ENCODE measurements at regions not wholly inside any gene's neighbourhood (a gene's known extent, or its start where the extent isn't known, plus 50 kb on each side); places are given as distances from the start of the nearest gene placed in this dataset.

- Histone ChIP-seq H3K36me3 (ENCODE audit: control insufficient read depth, insufficient read depth, low read length) (no peaks in the 10 kb centered on the region), H3K27ac (ENCODE audit: low read length) (no peak overlapping the region), H3K4me3 (ENCODE audit: low read length) (no peak overlapping the region), H3K4me1 (ENCODE audit: control insufficient read depth, insufficient read depth, low read length) (no peaks in the 10 kb centered on the region), H3K9me3 (replicated peaks; ENCODE audit: control insufficient read depth, low read depth, low read length) (peaks cover 7% of the 10 kb centered on the region), H3K27me3 (ENCODE audit: control insufficient read depth, insufficient read depth, low read length) (no peaks in the 10 kb centered on the region)
- no peak for DNase-seq
- WGBS (ENCODE audit: insufficient coverage) = no CpG with 5 or more reads among the region's 1 CpG
Measured at GRCh38 chr2:150846691-150847090, 359.2 kb upstream of the RND3 start.

GRCh38 chr2:150832686-150833085 is 345.2 kb upstream of the RND3 start:
- no peaks in the 10 kb centered on the region for H3K36me3 ChIP-seq (ENCODE audit: control insufficient read depth, insufficient read depth, low read length)
- no peak overlapping the region for H3K4me3 ChIP-seq (ENCODE audit: low read length)
- H3K27ac ChIP-seq (ENCODE audit: low read length) = no peak overlapping the region
- peaks cover 9% of the 10 kb centered on the region for H3K9me3 ChIP-seq (replicated peaks; ENCODE audit: control insufficient read depth, low read depth, low read length)
- no peaks in the 10 kb centered on the region for H3K4me1 ChIP-seq (ENCODE audit: control insufficient read depth, insufficient read depth, low read length)
- DNase-seq = no peak
- H3K27me3 ChIP-seq (ENCODE audit: control insufficient read depth, insufficient read depth, low read length) = no peaks in the 10 kb centered on the region
- no CpG with 5 or more reads among the region's 2 CpGs for WGBS (ENCODE audit: insufficient coverage)

DNA sequence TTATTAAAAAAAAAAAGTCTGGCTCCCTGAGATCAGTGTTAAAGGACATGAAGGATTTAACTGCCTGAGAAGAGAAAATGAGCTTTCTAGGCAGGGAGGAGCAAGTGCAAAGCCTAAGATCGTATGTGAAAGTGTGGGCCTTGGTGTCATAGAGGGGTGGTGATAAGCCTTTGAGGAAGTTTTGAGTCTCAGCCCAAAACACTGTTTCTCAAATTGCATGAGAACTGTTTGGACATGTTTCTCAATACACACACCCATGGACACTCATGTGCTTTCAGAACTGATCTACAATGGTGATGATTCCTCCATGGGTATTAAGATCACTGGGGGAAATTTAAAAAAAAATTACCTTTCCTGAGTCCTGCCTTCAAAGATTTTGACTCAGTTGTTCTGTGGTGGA is 336.7 kb upstream of the RND3 start:
- no peaks in the 10 kb centered on the region for H3K9me3 ChIP-seq (replicated peaks; ENCODE audit: control insufficient read depth, low read depth, low read length)
- H3K27me3 ChIP-seq (ENCODE audit: control insufficient read depth, insufficient read depth, low read length) = no peaks in the 10 kb centered on the region
- 29% methylated on average over 1 of the region's 1 CpG for WGBS (ENCODE audit: insufficient coverage)
- no peak for DNase-seq
- H3K36me3 ChIP-seq (ENCODE audit: control insufficient read depth, insufficient read depth, low read length) = no peaks in the 10 kb centered on the region
- H3K4me3 ChIP-seq (ENCODE audit: low read length) = no peak overlapping the region
- no peaks in the 10 kb centered on the region for H3K4me1 ChIP-seq (ENCODE audit: control insufficient read depth, insufficient read depth, low read length)
- H3K27ac ChIP-seq (ENCODE audit: low read length) = no peak overlapping the region

DNA sequence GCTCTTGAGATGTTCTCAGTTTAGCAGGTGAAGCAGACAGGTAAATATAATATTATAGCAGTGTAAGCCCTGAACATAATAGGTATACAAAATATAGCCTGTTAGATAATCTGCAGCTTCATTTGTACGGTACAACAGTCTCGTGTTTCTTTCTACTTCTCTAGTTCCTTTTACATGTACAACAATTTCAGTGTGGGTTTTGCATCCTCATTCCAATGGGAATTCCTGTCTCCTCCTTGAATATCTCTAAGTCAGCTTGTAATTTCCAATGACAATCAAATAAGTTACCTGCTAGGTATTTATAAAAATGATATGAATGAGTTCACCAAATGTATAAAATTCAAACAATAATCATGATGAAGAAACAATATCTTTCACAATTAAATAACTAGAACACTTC is 330.0 kb upstream of the RND3 start:
- Histone ChIP-seq H3K4me3 (ENCODE audit: low read length) (no peak overlapping the region), H3K4me1 (ENCODE audit: control insufficient read depth, insufficient read depth, low read length) (no peaks in the 10 kb centered on the region), H3K36me3 (ENCODE audit: control insufficient read depth, insufficient read depth, low read length) (no peaks in the 10 kb centered on the region), H3K27me3 (ENCODE audit: control insufficient read depth, insufficient read depth, low read length) (no peaks in the 10 kb centered on the region), H3K27ac (ENCODE audit: low read length) (no peak overlapping the region), H3K9me3 (replicated peaks; ENCODE audit: control insufficient read depth, low read depth, low read length) (no peaks in the 10 kb centered on the region)
- WGBS (ENCODE audit: insufficient coverage) = no CpG with 5 or more reads among the region's 2 CpGs
- no peak for DNase-seq

- DNase-seq = no peak
- Histone ChIP-seq H3K4me1 (ENCODE audit: control insufficient read depth, insufficient read depth, low read length) (no peaks in the 10 kb centered on the region), H3K36me3 (ENCODE audit: control insufficient read depth, insufficient read depth, low read length) (no peaks in the 10 kb centered on the region), H3K27ac (ENCODE audit: low read length) (no peak overlapping the region), H3K9me3 (replicated peaks; ENCODE audit: control insufficient read depth, low read depth, low read length) (no peaks in the 10 kb centered on the region), H3K27me3 (ENCODE audit: control insufficient read depth, insufficient read depth, low read length) (no peaks in the 10 kb centered on the region), H3K4me3 (ENCODE audit: low read length) (no peak overlapping the region)
- no CpG with 5 or more reads among the region's 1 CpG for whole genome bisulfite sequencing (ENCODE audit: insufficient coverage)
Measured at GRCh38 chr2:150812664-150813367, 325.3 kb upstream of the RND3 start.

- Histone ChIP-seq H3K4me3 (ENCODE audit: low read length) (no peak overlapping the region), H3K27ac (ENCODE audit: low read length) (peak overlapping the region; percentile 62), H3K9me3 (replicated peaks; ENCODE audit: control insufficient read depth, low read depth, low read length) (no peaks in the 10 kb centered on the region), H3K36me3 (ENCODE audit: control insufficient read depth, insufficient read depth, low read length) (no peaks in the 10 kb centered on the region), H3K4me1 (ENCODE audit: control insufficient read depth, insufficient read depth, low read length) (no peaks in the 10 kb centered on the region), H3K27me3 (ENCODE audit: control insufficient read depth, insufficient read depth, low read length) (no peaks in the 10 kb centered on the region)
- no CpG with 5 or more reads among the region's 3 CpGs for WGBS (ENCODE audit: insufficient coverage)
- peak; percentile 92 for DNase-seq
Measured at GRCh38 chr2:150812066-150812465, 324.6 kb upstream of the RND3 start.

GRCh38 chr2:150811259-150811855 is 323.9 kb upstream of the RND3 start:
- peak overlapping the region; percentile 62 for H3K27ac ChIP-seq (ENCODE audit: low read length)
- no peaks in the 10 kb centered on the region for H3K4me1 ChIP-seq (ENCODE audit: control insufficient read depth, insufficient read depth, low read length)
- WGBS (ENCODE audit: insufficient coverage) = 27% methylated on average over 2 of the region's 5 CpGs
- no peaks in the 10 kb centered on the region for H3K36me3 ChIP-seq (ENCODE audit: control insufficient read depth, insufficient read depth, low read length)
- H3K27me3 ChIP-seq (ENCODE audit: control insufficient read depth, insufficient read depth, low read length) = no peaks in the 10 kb centered on the region
- peak; percentile 87 for DNase-seq
- no peak overlapping the region for H3K4me3 ChIP-seq (ENCODE audit: low read length)
- no peaks in the 10 kb centered on the region for H3K9me3 ChIP-seq (replicated peaks; ENCODE audit: control insufficient read depth, low read depth, low read length)

GRCh38 chr2:150809103-150809502 is 321.6 kb upstream of the RND3 start:
- Histone ChIP-seq H3K4me1 (ENCODE audit: control insufficient read depth, insufficient read depth, low read length) (no peaks in the 10 kb centered on the region), H3K27me3 (ENCODE audit: control insufficient read depth, insufficient read depth, low read length) (no peaks in the 10 kb centered on the region), H3K27ac (ENCODE audit: low read length) (no peak overlapping the region), H3K4me3 (ENCODE audit: low read length) (no peak overlapping the region), H3K9me3 (replicated peaks; ENCODE audit: control insufficient read depth, low read depth, low read length) (no peaks in the 10 kb centered on the region), H3K36me3 (ENCODE audit: control insufficient read depth, insufficient read depth, low read length) (no peaks in the 10 kb centered on the region)
- DNase-seq = no peak
- 20% methylated on average over 1 of the region's 2 CpGs for WGBS (ENCODE audit: insufficient coverage)

GRCh38 chr2:150806336-150806735 is 318.9 kb upstream of the RND3 start:
- Histone ChIP-seq H3K4me1 (ENCODE audit: control insufficient read depth, insufficient read depth, low read length) (no peaks in the 10 kb centered on the region), H3K27ac (ENCODE audit: low read length) (no peak overlapping the region), H3K36me3 (ENCODE audit: control insufficient read depth, insufficient read depth, low read length) (no peaks in the 10 kb centered on the region), H3K27me3 (ENCODE audit: control insufficient read depth, insufficient read depth, low read length) (no peaks in the 10 kb centered on the region), H3K4me3 (ENCODE audit: low read length) (no peak overlapping the region), H3K9me3 (replicated peaks; ENCODE audit: control insufficient read depth, low read depth, low read length) (no peaks in the 10 kb centered on the region)
- DNase-seq = peak; percentile 34
- no CpG with 5 or more reads among the region's 4 CpGs for WGBS (ENCODE audit: insufficient coverage)

GRCh38 chr2:150803689-150804398 is 316.4 kb upstream of the RND3 start:
- H3K4me1 ChIP-seq (ENCODE audit: control insufficient read depth, insufficient read depth, low read length) = no peaks in the 10 kb centered on the region
- no peaks in the 10 kb centered on the region for H3K27me3 ChIP-seq (ENCODE audit: control insufficient read depth, insufficient read depth, low read length)
- no peak for DNase-seq
- H3K27ac ChIP-seq (ENCODE audit: low read length) = no peak overlapping the region
- H3K9me3 ChIP-seq (replicated peaks; ENCODE audit: control insufficient read depth, low read depth, low read length) = no peaks in the 10 kb centered on the region
- H3K36me3 ChIP-seq (ENCODE audit: control insufficient read depth, insufficient read depth, low read length) = no peaks in the 10 kb centered on the region
- H3K4me3 ChIP-seq (ENCODE audit: low read length) = no peak overlapping the region
- WGBS (ENCODE audit: insufficient coverage) = 80% methylated on average over 3 of the region's 6 CpGs
